ENCODE measurements at regions not wholly inside any gene's neighbourhood (a gene's known extent, or its start where the extent isn't known, plus 50 kb on each side); places are given as distances from the start of the nearest gene placed in this dataset.

DNA sequence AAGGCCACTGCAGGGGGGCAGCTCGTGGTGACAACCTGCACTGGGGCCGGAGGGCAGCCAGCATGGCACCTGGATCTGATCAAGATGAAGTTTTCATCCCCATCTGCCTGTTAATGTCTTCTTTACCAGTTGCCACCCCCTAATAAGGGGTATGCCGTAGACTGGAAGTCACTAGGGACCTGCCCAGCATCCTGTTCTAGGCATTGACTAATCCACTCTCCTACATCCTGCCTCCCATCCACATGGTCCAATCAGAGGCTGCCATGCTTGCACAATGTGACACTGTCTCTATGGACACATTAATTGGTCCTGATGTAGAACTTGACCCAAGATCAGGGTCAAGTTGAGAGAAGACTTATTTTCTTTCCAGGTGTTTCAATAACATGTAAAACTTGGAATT, 95.1 kb upstream of the LCLAT1 start:
- Mint-ChIP-seq H3K27me3 (ENCODE audit: low read depth) (peaks cover 3% of the 10 kb centered on the region), H3K9me3 (no peaks in the 10 kb centered on the region)

DNA sequence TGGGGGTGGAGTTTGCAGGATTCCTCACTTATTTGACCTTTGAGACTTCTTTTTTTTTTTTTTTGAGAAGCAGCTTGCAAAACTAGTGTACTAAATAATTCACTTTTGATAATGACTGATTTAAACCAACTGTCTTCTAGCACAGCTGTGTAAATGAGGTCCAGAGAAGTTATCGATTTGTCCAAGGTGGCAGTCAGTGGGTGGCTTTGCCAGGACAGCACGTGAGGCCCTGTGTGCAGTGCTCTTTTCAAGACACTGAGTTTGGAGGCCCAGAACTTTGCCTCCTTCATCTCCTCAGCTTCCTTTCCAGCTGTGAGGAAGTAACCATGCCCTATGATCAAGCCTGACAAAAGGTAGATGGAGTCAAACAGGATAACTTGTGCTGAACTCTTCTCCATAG, 92.9 kb upstream of the LCLAT1 start:
- H3K4me3 Mint-ChIP-seq, result no peak overlapping the region
- H3K4me1 Mint-ChIP-seq, result peaks cover 5% of the 10 kb centered on the region
- TF ChIP-seq, protein P1, sequence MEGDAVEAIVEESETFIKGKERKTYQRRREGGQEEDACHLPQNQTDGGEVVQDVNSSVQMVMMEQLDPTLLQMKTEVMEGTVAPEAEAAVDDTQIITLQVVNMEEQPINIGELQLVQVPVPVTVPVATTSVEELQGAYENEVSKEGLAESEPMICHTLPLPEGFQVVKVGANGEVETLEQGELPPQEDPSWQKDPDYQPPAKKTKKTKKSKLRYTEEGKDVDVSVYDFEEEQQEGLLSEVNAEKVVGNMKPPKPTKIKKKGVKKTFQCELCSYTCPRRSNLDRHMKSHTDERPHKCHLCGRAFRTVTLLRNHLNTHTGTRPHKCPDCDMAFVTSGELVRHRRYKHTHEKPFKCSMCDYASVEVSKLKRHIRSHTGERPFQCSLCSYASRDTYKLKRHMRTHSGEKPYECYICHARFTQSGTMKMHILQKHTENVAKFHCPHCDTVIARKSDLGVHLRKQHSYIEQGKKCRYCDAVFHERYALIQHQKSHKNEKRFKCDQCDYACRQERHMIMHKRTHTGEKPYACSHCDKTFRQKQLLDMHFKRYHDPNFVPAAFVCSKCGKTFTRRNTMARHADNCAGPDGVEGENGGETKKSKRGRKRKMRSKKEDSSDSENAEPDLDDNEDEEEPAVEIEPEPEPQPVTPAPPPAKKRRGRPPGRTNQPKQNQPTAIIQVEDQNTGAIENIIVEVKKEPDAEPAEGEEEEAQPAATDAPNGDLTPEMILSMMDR (IDR thresholded peaks at IDR 0.05; ENCODE audit: unreplicated experiment in 3 of 3), result no peak
- no peak overlapping the region for H3K27ac Mint-ChIP-seq
- no peaks in the 10 kb centered on the region for H3K9me3 Mint-ChIP-seq
- H3K36me3 Mint-ChIP-seq (ENCODE audit: low read depth), result no peaks in the 10 kb centered on the region
- peaks cover 3% of the 10 kb centered on the region for H3K27me3 Mint-ChIP-seq (ENCODE audit: low read depth)

More for the DNA sequence above, 95.1 kb upstream of the LCLAT1 start:
- no peak overlapping the region for H3K27ac Mint-ChIP-seq
- no peaks in the 10 kb centered on the region for H3K36me3 Mint-ChIP-seq (ENCODE audit: low read depth)
- peaks cover 10% of the 10 kb centered on the region for H3K4me1 Mint-ChIP-seq
- TF ChIP-seq, protein P1 (IDR thresholded peaks at IDR 0.05; ENCODE audit: unreplicated experiment in 3 of 3), result no peak
- H3K4me3 Mint-ChIP-seq, result no peak overlapping the region

DNA sequence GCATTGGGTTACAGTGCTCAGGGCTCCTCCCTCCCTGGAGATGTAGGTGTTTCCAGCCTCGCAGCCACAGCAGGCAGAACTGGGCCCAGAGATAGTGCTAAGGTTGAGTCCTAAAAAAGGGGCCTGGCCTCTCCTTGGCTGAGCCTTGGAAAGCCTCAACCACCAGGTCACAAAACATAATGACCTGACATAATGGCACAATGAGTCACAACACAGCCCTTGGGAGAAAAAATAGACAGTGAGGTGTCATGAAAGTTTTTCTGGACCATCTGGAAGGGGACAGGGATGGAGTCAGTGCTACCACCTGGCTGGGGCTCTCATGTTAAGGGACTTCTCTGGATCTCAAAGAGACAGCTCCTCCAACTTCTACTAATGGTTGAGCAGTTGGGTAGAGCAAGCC, 92.4 kb upstream of the LCLAT1 start:
- Mint-ChIP-seq H3K36me3 (ENCODE audit: low read depth) (no peaks in the 10 kb centered on the region), H3K27ac (no peak overlapping the region), H3K9me3 (no peaks in the 10 kb centered on the region), H3K27me3 (ENCODE audit: low read depth) (peaks cover 3% of the 10 kb centered on the region), H3K4me3 (no peak overlapping the region), H3K4me1 (peaks cover 7% of the 10 kb centered on the region)
- TF ChIP-seq, protein P1 (IDR thresholded peaks at IDR 0.05; ENCODE audit: unreplicated experiment in 3 of 3), result no peak

DNA sequence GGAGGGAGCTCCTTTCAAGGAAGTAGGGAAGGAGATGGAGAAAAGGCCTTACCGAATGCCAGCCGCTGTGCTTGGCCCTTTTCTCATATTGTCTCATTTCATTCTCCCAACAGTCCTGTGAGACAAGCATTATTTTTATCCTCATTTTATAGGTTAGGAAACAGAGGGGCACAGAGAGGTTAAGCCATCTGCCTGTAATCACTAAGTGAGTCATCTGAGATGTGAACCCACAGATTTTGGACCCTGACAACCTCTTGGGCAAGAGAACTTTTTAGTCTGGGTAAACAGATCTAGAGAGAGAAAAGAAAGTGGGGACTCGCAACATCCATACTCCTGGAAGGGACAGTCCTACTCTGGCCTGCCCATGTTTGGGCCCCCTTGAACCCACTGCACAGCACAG, 91.7 kb upstream of the LCLAT1 start:
- Mint-ChIP-seq H3K27me3 (ENCODE audit: low read depth) (peaks cover 3% of the 10 kb centered on the region), H3K27ac (no peak overlapping the region), H3K4me1 (peaks cover 10% of the 10 kb centered on the region), H3K36me3 (ENCODE audit: low read depth) (no peaks in the 10 kb centered on the region), H3K4me3 (no peak overlapping the region), H3K9me3 (no peaks in the 10 kb centered on the region)
- TF ChIP-seq, protein P1 (IDR thresholded peaks at IDR 0.05; ENCODE audit: unreplicated experiment in 3 of 3), result no peak

DNA sequence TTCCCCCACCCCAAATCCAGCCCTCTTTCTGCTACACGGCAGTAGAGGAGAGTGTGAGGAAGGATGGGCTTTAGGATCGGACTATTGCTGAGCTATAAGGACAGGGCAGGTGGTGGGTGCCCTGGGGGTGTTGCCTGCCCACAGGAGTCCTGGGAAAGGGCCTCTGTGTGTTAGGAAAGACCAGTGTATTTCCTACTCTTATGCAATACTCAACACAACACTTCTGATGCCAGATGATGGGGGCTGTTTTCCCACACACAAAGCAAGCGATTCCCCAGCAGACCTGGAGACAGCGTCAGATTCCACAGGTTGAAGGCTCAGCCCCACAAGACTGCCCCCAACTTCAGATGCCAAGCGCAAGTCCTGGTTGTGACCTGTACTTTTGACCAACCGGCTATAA, 91.0 kb upstream of the LCLAT1 start:
- peaks cover 3% of the 10 kb centered on the region for H3K27me3 Mint-ChIP-seq (ENCODE audit: low read depth)
- no peaks in the 10 kb centered on the region for H3K36me3 Mint-ChIP-seq (ENCODE audit: low read depth)

DNA sequence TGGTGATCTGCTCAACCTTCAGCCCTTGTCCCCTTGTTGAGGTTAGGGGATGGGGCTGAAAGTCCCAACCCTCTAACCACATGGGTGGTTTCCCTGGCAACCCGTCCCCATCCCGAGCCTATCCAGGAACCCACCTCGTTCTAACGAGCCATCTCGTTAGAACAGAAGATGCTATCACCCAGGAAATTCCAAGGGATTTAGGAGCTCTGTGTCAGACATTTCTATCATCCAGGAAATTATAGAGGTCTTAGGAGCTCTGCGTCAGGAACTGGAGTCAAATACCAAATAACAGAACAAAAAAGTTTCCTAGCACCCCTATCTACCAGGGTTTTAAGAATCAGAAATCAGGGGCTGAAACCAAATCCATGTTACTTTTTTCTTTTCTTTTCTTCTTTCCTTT, 90.3 kb upstream of the LCLAT1 start:
- Mint-ChIP-seq H3K36me3 (ENCODE audit: low read depth) (no peaks in the 10 kb centered on the region), H3K4me1 (peaks cover 9% of the 10 kb centered on the region), H3K27ac (no peak overlapping the region), H3K9me3 (no peaks in the 10 kb centered on the region), H3K4me3 (no peak overlapping the region), H3K27me3 (ENCODE audit: low read depth) (no peaks in the 10 kb centered on the region)
- TF ChIP-seq, protein P1 (IDR thresholded peaks at IDR 0.05; ENCODE audit: unreplicated experiment in 3 of 3), result no peak

More for the DNA sequence above, 91.0 kb upstream of the LCLAT1 start:
- Mint-ChIP-seq H3K4me1 (peaks cover 11% of the 10 kb centered on the region), H3K9me3 (no peaks in the 10 kb centered on the region), H3K27ac (no peak overlapping the region), H3K4me3 (no peak overlapping the region)
- TF ChIP-seq, protein P1 (IDR thresholded peaks at IDR 0.05; ENCODE audit: unreplicated experiment in 3 of 3), result no peak

Data from nephron (organoid).